Spinal cord (tissue), 9 donors: ENCODE measurements at regions not wholly inside any gene's neighbourhood (a gene's known extent, or its start where the extent isn't known, plus 50 kb on each side); places are given as distances from the start of the nearest gene placed in this dataset.
"Not testable (repeated sequence)": the region's sequence is repeated elsewhere in the genome, so short reads cannot be mapped to it uniquely, and the experiment has no call there.

Experiments used
- DNase-seq, 6 donors: peaks; one replicate each; pipeline versions ENCODE4 v3.0.0 to v3.0.0-alpha.2; 2013 to 2015; ENCODE audit warnings: low spot score in 6 of 6, low read depth in 4 of 6
- H3K27ac ChIP-seq: one replicate; pipeline ENCODE4 v1.5.1; 2013; ENCODE audit warnings: low read depth, low read length, control low read depth
- H3K27me3 ChIP-seq: one replicate; pipeline ENCODE4 v1.6.1; 2013; ENCODE audit warnings: low read length; ENCODE audit not compliant: control insufficient read depth, insufficient read depth
- H3K36me3 ChIP-seq: one replicate; pipeline ENCODE4 v1.6.1; 2013; ENCODE audit warnings: low read length; ENCODE audit not compliant: control insufficient read depth, insufficient read depth
- H3K4me1 ChIP-seq: one replicate; pipeline ENCODE4 v1.6.1; 2013; ENCODE audit warnings: low read length; ENCODE audit not compliant: control insufficient read depth, insufficient read depth
- H3K4me3 ChIP-seq: one replicate; pipeline ENCODE4 v1.5.1; 2013; ENCODE audit warnings: low read depth, low read length, control low read depth
- H3K9me3 ChIP-seq: one replicate; pipeline ENCODE4 v1.6.1; 2013; ENCODE audit warnings: low read length; ENCODE audit not compliant: control insufficient read depth, insufficient read depth
- WGBS: methylation state at CpG from one replicate; pipeline ENCODE4 v1.1.5; 2013; ENCODE audit warnings: missing lambda C conversion rate; ENCODE audit not compliant: insufficient coverage; 5-methylcytosine and 5-hydroxymethylcytosine counted together
- donor health status: healthy.

- H3K9me3 ChIP-seq, result no peaks in the 10 kb centered on the region
- no peak for DNase-seq
- H3K27me3 ChIP-seq, result no peaks in the 10 kb centered on the region
- H3K4me1 ChIP-seq, result no peaks in the 10 kb centered on the region
- WGBS, result 70% methylated on average over 6 of the region's 6 CpGs
- no peak overlapping the region for H3K27ac ChIP-seq
- no peaks in the 10 kb centered on the region for H3K36me3 ChIP-seq
- H3K4me3 ChIP-seq, result no peak overlapping the region
These were observed 100.0 kb upstream of the TMEM132E start for GRCh38 chr17:34479371-34479770.

DNA sequence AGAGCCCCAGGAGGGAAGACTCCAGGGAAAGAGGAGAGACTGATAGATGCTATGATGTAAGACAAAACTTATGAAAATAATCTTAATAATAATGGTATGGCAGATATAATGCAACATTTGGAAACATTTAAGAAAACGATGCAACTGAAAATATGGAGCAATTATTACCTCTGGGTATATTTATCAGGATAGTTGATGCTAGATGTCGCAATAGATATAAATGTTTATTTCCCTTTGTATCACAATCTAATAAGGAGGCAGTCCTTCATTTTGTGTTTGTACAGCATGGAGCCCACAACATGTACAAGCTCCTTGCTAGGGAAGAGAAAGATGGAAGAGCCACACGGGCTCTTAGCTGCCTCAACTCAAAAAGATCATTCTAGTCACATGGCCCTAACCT, 101.1 kb upstream of the TMEM132E start:
- Histone ChIP-seq H3K27me3 (no peaks in the 10 kb centered on the region), H3K9me3 (no peaks in the 10 kb centered on the region), H3K4me1 (no peaks in the 10 kb centered on the region), H3K4me3 (no peak overlapping the region), H3K27ac (no peak overlapping the region), H3K36me3 (no peaks in the 10 kb centered on the region)
- WGBS, result no CpG with 5 or more reads among the region's 3 CpGs
- no peak for DNase-seq

GRCh38 chr17:34475296-34475695, 104.1 kb upstream of the TMEM132E start:
- no CpG with 5 or more reads among the region's 4 CpGs for WGBS
- Histone ChIP-seq H3K36me3 (no peaks in the 10 kb centered on the region), H3K27me3 (peaks cover 4% of the 10 kb centered on the region), H3K27ac (no peak overlapping the region), H3K9me3 (no peaks in the 10 kb centered on the region), H3K4me1 (no peaks in the 10 kb centered on the region), H3K4me3 (no peak overlapping the region)
- DNase-seq, result peak in 1 of 6 donors; percentile 76

DNA sequence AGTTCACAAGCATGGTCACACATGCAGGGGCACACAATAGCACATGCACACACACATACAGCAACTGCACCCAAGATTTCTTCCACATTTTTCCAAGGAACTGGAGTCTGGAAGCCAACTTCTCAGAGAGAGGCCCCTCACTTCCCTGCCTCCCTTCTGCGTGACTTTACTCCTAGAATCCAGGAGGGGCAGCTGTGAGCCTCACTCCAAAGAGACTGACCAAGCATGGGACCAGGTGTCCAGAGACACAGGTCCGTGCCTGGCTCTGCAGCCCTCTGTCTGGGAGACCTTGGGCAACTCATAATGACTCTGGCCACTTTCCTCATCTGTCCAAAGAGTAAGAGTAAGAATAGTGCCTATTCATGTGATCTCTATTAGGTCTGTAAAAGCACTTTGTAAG, 104.7 kb upstream of the TMEM132E start:
- DNase-seq, result no peak
- Histone ChIP-seq H3K4me3 (no peak overlapping the region), H3K4me1 (no peaks in the 10 kb centered on the region), H3K9me3 (no peaks in the 10 kb centered on the region), H3K36me3 (no peaks in the 10 kb centered on the region), H3K27me3 (peaks cover 4% of the 10 kb centered on the region), H3K27ac (no peak overlapping the region)
- 60% methylated on average over 2 of the region's 2 CpGs for WGBS

DNA sequence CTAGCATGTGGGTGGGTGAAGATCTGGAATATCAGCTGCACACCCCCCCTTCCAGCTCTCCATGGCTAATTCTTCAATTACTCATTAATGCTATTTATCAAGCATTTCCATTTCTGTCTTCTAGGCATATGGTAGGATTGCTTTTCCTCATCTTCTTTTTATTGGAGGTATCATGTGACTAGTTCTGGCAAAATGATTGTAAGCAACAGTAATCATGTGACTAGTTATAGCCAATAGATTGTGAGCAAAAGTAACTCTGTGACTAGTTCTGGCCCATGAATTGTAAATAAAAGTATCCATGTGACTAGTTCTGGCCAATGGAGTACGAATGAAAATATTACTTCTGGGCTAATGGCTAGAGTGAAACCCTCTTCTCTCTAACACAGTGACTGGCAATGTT, 107.0 kb upstream of the TMEM132E start:
- DNase-seq, result no peak
- peaks cover 4% of the 10 kb centered on the region for H3K27me3 ChIP-seq
- H3K4me1 ChIP-seq, result no peaks in the 10 kb centered on the region
- WGBS, result no CpG with 5 or more reads among the region's 1 CpG
- no peak overlapping the region for H3K4me3 ChIP-seq
- no peaks in the 10 kb centered on the region for H3K9me3 ChIP-seq
- H3K36me3 ChIP-seq, result no peaks in the 10 kb centered on the region
- no peak overlapping the region for H3K27ac ChIP-seq

DNA sequence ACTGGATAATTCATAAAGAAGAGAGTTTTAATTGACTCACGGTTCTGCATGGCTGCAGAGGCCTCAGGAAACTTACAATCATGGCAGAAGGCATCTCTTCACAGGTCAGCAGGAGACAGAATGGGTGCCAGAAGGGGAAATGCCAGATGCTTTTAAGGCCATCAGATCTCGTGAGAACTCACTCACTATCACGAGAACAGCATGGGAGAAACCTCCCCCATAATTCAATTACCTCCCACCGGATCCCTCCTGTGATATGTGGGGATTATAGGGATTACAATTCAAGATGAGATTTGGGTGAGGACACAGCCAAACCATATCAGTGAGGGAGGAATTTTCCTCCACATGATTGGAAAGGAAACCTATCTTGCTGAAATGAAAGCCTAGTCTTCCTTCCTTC, 108.1 kb upstream of the TMEM132E start:
- 88% methylated on average over 1 of the region's 4 CpGs for WGBS
- DNase-seq, result not testable (repeated sequence)

DNA sequence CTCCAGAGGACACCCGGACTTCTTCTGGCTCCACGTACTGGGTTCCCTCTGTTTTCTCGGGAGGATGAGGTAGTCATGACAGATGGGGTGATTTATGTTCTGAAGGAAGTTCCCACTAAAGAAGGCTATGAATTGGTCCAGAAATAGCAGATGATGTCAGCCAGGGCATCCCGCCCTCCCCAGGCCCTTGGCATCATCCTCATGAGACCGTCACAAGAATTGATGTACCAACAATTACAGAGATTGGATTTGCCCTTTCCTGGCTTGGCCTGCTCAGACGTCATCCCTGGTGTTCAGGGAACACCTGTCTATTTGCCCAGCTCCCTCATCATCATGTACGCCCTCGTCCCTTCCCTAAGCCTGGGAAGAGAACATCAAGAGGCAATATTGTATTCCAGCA, 102.8 kb upstream of the CCL1 start:
- 67% methylated on average over 7 of the region's 8 CpGs for WGBS
- Histone ChIP-seq H3K4me3 (no peak overlapping the region), H3K27ac (no peak overlapping the region), H3K27me3 (peaks cover 5% of the 10 kb centered on the region), H3K9me3 (no peaks in the 10 kb centered on the region), H3K4me1 (no peaks in the 10 kb centered on the region), H3K36me3 (no peaks in the 10 kb centered on the region)
- peak in 1 of 6 donors; percentile 13 for DNase-seq

More for the DNA sequence above, 108.1 kb upstream of the TMEM132E start:
- H3K4me1 ChIP-seq, H3K9me3 ChIP-seq, H3K36me3 ChIP-seq, H3K27me3 ChIP-seq, H3K4me3 ChIP-seq, H3K27ac ChIP-seq: not testable (repeated sequence)

DNA sequence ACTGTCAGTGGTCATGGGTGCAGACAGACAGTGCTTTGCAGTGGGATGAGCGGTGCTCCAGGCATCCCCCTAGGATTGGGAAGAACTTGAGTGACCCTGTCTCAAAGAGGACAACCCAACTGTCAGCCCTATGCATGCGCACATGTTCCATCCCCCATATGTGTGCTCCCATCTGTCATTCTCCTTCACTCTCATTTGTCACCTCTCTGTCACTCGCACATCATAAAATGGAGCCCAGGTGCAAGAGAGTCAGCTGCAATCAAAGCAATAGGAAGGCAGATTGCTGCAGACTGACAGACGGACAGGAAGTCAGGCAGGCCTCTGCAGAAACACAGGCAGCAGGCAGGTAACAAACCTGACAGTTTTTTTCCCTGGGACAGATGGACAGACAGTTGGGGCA, 101.8 kb upstream of the CCL1 start:
- Histone ChIP-seq H3K27ac (no peak overlapping the region), H3K4me1 (no peaks in the 10 kb centered on the region), H3K27me3 (peaks cover 5% of the 10 kb centered on the region), H3K4me3 (no peak overlapping the region), H3K9me3 (no peaks in the 10 kb centered on the region), H3K36me3 (no peaks in the 10 kb centered on the region)
- 91% methylated on average over 4 of the region's 4 CpGs for WGBS
- DNase-seq, result no peak

DNA sequence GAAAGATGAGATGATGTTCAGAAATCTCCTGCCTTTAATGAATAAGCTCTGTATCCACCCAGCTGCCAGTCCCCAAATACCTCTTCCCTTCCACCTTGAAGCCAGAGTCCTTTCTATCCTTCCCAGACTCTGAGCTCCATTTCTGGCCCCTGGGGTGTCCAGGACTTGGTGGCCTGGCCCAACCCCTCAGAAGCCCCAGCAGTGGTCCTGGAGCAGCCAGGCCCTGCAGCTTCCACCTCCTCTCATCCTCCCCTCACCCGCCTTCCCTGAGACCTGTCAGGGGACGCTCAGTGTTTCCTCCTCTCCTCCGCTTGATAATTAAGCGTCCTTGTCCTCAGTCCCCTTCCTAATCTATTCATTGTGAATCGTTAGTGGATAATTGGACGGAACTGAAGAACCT, 95.2 kb upstream of the CCL1 start:
- Histone ChIP-seq H3K36me3 (no peaks in the 10 kb centered on the region), H3K27me3 (peaks cover 20% of the 10 kb centered on the region)

GRCh38 chr17:34456121-34456520, 93.1 kb upstream of the CCL1 start:
- WGBS, result 80% methylated on average over 1 of the region's 2 CpGs
- Histone ChIP-seq H3K4me3 (no peak overlapping the region), H3K27me3 (peaks cover 22% of the 10 kb centered on the region), H3K4me1 (no peaks in the 10 kb centered on the region), H3K9me3 (no peaks in the 10 kb centered on the region), H3K36me3 (no peaks in the 10 kb centered on the region), H3K27ac (no peak overlapping the region)
- DNase-seq, result no peak

More for the DNA sequence above, 95.2 kb upstream of the CCL1 start:
- 65% methylated on average over 2 of the region's 6 CpGs for WGBS
- no peak for DNase-seq
- Histone ChIP-seq H3K27ac (no peak overlapping the region), H3K4me1 (no peaks in the 10 kb centered on the region), H3K4me3 (no peak overlapping the region), H3K9me3 (no peaks in the 10 kb centered on the region)
